GM23338 (cell line): ENCODE measurements at regions not wholly inside any gene's neighbourhood (a gene's known extent, or its start where the extent isn't known, plus 50 kb on each side); places are given as distances from the start of the nearest gene placed in this dataset.

Source experiments
- CTCF ChIP-seq, 2 experiments: fragments of 200-600 bp in 1 of 2; sonication (generic) in 1 of 2; conservative IDR thresholded peaks; 2 replicates each; pipeline versions ENCODE4 v1.5.1 to v1.6.1; 2016 to 2017; ENCODE audit warnings: antibody characterized with exemption in 2 of 2, low read depth in 2 of 2, mild to moderate bottlenecking in 2 of 2, moderate library complexity in 1 of 2
- EZH2 ChIP-seq: fragments of 200-600 bp; sonication (generic); IDR thresholded peaks from one replicate; pipeline ENCODE4 v1.8.0; 2017; ENCODE audit warnings: antibody characterized with exemption, mild to moderate bottlenecking, low read depth; ENCODE audit not compliant: unreplicated experiment
- POLR2AphosphoS5 ChIP-seq: IDR thresholded peaks from 2 replicates; pipeline ENCODE4 v1.6.1; 2016; ENCODE audit warnings: antibody characterized with exemption, low read depth

GRCh38 chr10:3471927-3472286, 299.3 kb upstream of the PITRM1 start:
- TF ChIP-seq CTCF (conservative IDR thresholded peaks at IDR 0.05; ENCODE audit: low read depth in 2 of 2), result no peak
- no peak for TF ChIP-seq EZH2
- no peak for TF ChIP-seq POLR2AphosphoS5
